ENCODE measurements at regions not wholly inside any gene's neighbourhood (a gene's known extent, or its start where the extent isn't known, plus 50 kb on each side); places are given as distances from the start of the nearest gene placed in this dataset.

GRCh38 chr10:128796396-128796912 is 670.2 kb upstream of the MKI67 start:
- ChIA-PET POLR2A (no interaction called here), CTCF (no interaction called here), RAD21 (ENCODE audit: low non-redundant PET in 1 of 2, low total read pairs in 2 of 2, uncharacterized antibody in 2 of 2, unreplicated experiment in 2 of 2) (no interaction called here)
- BruUV-seq (replicated peaks) = no TSS peak
- ATAC-seq (no peak), DNase-seq (ENCODE audit: low read depth, low spot score) (no peak)
- H3K4me3 ChIP-seq (replicated peaks in 1 of 2; ENCODE audit: low read depth in 1 of 2, low read length in 2 of 2) = no peak overlapping the region
- no peak overlapping the region for H2AFZ ChIP-seq (ENCODE audit: low read depth, low read length, poor library complexity, severe bottlenecking)
- no peaks in the 10 kb centered on the region for H3K9me2 ChIP-seq (ENCODE audit: insufficient read depth)
- no peak overlapping the region for H3K27ac ChIP-seq (ENCODE audit: low read depth, low read length)
- intact Hi-C loops (cut with micrococcal nuclease) = no loop called here
- no peaks in the 10 kb centered on the region for H3K36me3 ChIP-seq (ENCODE audit: control insufficient read depth in 1 of 2, insufficient read depth in 2 of 2, low read length in 2 of 2)
- H3K4me2 ChIP-seq (ENCODE audit: low read length) = no peak overlapping the region
- H3K9ac ChIP-seq (ENCODE audit: low read length) = no peak overlapping the region
- H3K9me3 ChIP-seq (ENCODE audit: control insufficient read depth in 1 of 2, insufficient read depth in 1 of 2, low read depth in 1 of 2, low read length in 2 of 2) = no peaks in the 10 kb centered on the region
- no peaks in the 10 kb centered on the region for H4K20me1 ChIP-seq (ENCODE audit: insufficient read depth)
- TF ChIP-seq REST (IDR thresholded peaks at IDR 0.05; ENCODE audit: low read depth) (no peak), RAD21 (IDR thresholded peaks at IDR 0.05; ENCODE audit: low read depth) (no peak), ATF3 (IDR thresholded peaks at IDR 0.05) (no peak), TCF7L2 (IDR thresholded peaks at IDR 0.05; ENCODE audit: borderline replicate concordance, extremely low read depth, insufficient read depth, insufficient read length) (no peak), EZH2 (IDR thresholded peaks at IDR 0.05) (no peak), YY1 (IDR thresholded peaks at IDR 0.05; ENCODE audit: extremely low read depth, insufficient replicate concordance, low read depth, low read length) (no peak), CTCF (IDR thresholded peaks at IDR 0.05 in 2 of 3, conservative IDR thresholded peaks at IDR 0.05 in 1 of 3; ENCODE audit: borderline replicate concordance in 1 of 3, insufficient read depth in 1 of 3, low read depth in 2 of 3, low read length in 2 of 3) (no peak), EZH2phosphoT487 (IDR thresholded peaks at IDR 0.05; ENCODE audit: borderline replicate concordance) (no peak), SP1 (IDR thresholded peaks at IDR 0.05; ENCODE audit: low read depth) (no peak), ZNF274 (IDR thresholded peaks at IDR 0.05; ENCODE audit: low read depth, low read length) (no peak), SRF (IDR thresholded peaks at IDR 0.05; ENCODE audit: low read depth) (no peak), ELF1 (IDR thresholded peaks at IDR 0.05; ENCODE audit: borderline replicate concordance, low read depth) (no peak), ZFX (IDR thresholded peaks at IDR 0.05) (no peak), POLR2AphosphoS5 (IDR thresholded peaks at IDR 0.05; ENCODE audit: low read depth, low read length) (no peak), POLR2A (IDR thresholded peaks at IDR 0.05; ENCODE audit: borderline replicate concordance, extremely low read depth, insufficient read depth, insufficient read length) (no peak), FOSL1 (IDR thresholded peaks at IDR 0.05; ENCODE audit: low read depth) (no peak)
- H3K4me1 ChIP-seq (ENCODE audit: control insufficient read depth in 1 of 2, insufficient read depth in 2 of 2, low read length in 2 of 2) = no peaks in the 10 kb centered on the region
- H3K27me3 ChIP-seq (ENCODE audit: insufficient read depth, low read length) = no peaks in the 10 kb centered on the region
- H3K79me2 ChIP-seq (ENCODE audit: insufficient read depth, low read length) = no peaks in the 10 kb centered on the region
